Left lung (tissue), 4 donors: ENCODE measurements at regions not wholly inside any gene's neighbourhood (a gene's known extent, or its start where the extent isn't known, plus 50 kb on each side); places are given as distances from the start of the nearest gene placed in this dataset.

ENCODE experiments used
- ATAC-seq: fragments of 200-7000 bp; cut with Tn5 transposase; one replicate; pipeline ENCODE4 v1.9.1; 2020; ENCODE audit warnings: moderate library complexity
- DNase-seq, 4 donors: peaks; one replicate each; pipeline ENCODE4 v3.0.0-alpha.2; 2013 to 2020
- H3K27ac ChIP-seq, 2 donors: fragments of 200-600 bp; sonication (generic) in 1 of 2; one replicate each; pipeline versions ENCODE4 v1.5.0 to v1.8.0; 2020 to 2021
- H3K27me3 ChIP-seq, 2 donors: fragments of 200-600 bp; sonication (generic) in 1 of 2; one replicate each; pipeline versions ENCODE4 v1.5.0 to v1.8.0; 2020 to 2021
- H3K36me3 ChIP-seq, 2 donors: fragments of 200-600 bp; sonication (generic) in 1 of 2; one replicate each; pipeline versions ENCODE4 v1.5.0 to v1.8.0; 2020 to 2021
- H3K4me1 ChIP-seq, 2 donors: fragments of 200-600 bp; one replicate each; pipeline ENCODE4 v1.8.0; 2021
- H3K4me3 ChIP-seq, 2 donors: fragments of 200-600 bp; sonication (generic) in 1 of 2; one replicate each; pipeline versions ENCODE4 v1.5.0 to v1.8.0; 2020 to 2021; ENCODE audit warnings: mild to moderate bottlenecking in 1 of 2
- H3K9me3 ChIP-seq, 2 donors: fragments of 200-600 bp; sonication (generic) in 1 of 2; one replicate each; pipeline versions ENCODE4 v1.5.0 to v1.8.0; 2020 to 2021
- CTCF ChIP-seq, 2 donors: fragments of 200-600 bp; sonication (generic) in 1 of 2; IDR thresholded peaks; one replicate each; pipeline versions ENCODE4 v1.5.0 to v1.8.0; 2021; ENCODE audit warnings: antibody characterized with exemption in 2 of 2
- intact Hi-C, 2 donors: fragments of 100-400 bp; cut with DNase I; formaldehyde crosslinking; loops; one replicate each; pipeline versions ENCODE4 v1.11.2 to v1.14.2; 2022
- donor health status: DM: no; HTN: yes; CAD: no.
- donor health status: DM: no; HTN: no; CAD: no.

DNA sequence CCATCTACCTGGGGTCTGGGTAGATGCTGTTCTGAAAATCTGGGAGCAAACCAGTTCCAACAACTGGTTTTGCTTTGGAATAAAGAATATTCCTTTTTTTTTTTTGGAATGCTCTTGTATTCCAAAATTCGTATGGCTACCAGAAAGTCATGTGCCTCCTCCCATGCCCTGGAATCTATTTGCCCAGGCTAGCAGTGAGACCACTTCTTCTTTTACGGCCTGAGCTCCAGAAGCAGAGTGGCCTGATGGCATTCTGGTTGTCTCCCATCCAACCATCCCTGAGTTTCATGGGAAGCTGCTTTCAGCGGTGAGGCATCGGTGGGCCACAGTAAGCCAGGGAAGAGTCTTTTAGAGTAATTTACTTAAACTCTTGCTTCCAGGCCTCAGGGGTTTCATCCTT, 113.4 kb upstream of the RAB4A start:
- ATAC-seq: no peak
- Histone ChIP-seq H3K27me3 (no peaks in the 10 kb centered on the region), H3K4me3 (no peak overlapping the region), H3K27ac (peak overlapping the region in 1 of 2 donors; percentile 77), H3K9me3 (no peaks in the 10 kb centered on the region), H3K4me1 (peaks cover 0 to 53% of the 10 kb centered on the region in 2 donors), H3K36me3 (no peaks in the 10 kb centered on the region)
- intact Hi-C loops: no loop called here
- DNase-seq: no peak
- TF ChIP-seq CTCF (IDR thresholded peaks at IDR 0.05): no peak

DNA sequence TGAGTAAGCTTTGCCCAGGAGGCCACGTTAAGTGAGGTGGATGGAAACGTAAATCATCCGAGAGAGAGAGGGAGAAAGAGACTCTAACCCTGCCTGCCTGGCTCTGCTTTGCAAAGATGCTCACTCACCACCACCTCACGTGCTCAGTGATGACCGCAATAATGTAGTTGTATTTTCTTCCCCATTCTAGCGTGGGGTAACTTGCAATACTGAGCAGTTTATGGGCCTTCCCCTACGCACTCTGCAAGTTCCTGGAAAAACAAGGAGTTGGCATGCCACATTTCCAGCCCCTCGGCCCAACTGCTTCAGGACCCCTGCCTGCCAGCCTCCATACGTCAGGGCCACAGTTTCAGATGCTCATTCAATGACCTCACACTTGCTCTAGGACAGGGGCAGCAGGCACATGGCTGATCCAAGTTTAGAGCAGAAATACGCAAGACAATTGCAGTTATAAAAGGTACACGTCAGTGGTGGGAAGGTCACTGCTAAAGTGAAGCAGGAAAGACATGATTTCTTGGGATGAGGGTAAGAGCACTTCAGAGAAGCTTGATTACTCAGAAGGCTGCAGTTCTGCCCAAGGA, 112.5 kb upstream of the RAB4A start:
- TF ChIP-seq CTCF (IDR thresholded peaks at IDR 0.05): no peak
- Histone ChIP-seq H3K27ac (peak overlapping the region; percentile 44 to 77), H3K36me3 (no peaks in the 10 kb centered on the region), H3K4me3 (no peak overlapping the region), H3K27me3 (no peaks in the 10 kb centered on the region), H3K4me1 (peaks cover 0 to 53% of the 10 kb centered on the region in 2 donors), H3K9me3 (no peaks in the 10 kb centered on the region)
- ATAC-seq (peak; percentile 71), DNase-seq (peak in 1 of 4 donors; percentile 78)
- intact Hi-C loops: no loop called here

GRCh38 chr1:229158927-229159326, 112.0 kb upstream of the RAB4A start:
- Histone ChIP-seq H3K4me1 (peaks cover 0 to 53% of the 10 kb centered on the region in 2 donors), H3K36me3 (no peaks in the 10 kb centered on the region), H3K4me3 (no peak overlapping the region), H3K27ac (peak overlapping the region; percentile 44 to 77), H3K27me3 (no peaks in the 10 kb centered on the region), H3K9me3 (no peaks in the 10 kb centered on the region)
- no peak for DNase-seq
- TF ChIP-seq CTCF (IDR thresholded peaks at IDR 0.05): no peak
- intact Hi-C loops: no loop called here
- peak; percentile 13 for ATAC-seq

DNA sequence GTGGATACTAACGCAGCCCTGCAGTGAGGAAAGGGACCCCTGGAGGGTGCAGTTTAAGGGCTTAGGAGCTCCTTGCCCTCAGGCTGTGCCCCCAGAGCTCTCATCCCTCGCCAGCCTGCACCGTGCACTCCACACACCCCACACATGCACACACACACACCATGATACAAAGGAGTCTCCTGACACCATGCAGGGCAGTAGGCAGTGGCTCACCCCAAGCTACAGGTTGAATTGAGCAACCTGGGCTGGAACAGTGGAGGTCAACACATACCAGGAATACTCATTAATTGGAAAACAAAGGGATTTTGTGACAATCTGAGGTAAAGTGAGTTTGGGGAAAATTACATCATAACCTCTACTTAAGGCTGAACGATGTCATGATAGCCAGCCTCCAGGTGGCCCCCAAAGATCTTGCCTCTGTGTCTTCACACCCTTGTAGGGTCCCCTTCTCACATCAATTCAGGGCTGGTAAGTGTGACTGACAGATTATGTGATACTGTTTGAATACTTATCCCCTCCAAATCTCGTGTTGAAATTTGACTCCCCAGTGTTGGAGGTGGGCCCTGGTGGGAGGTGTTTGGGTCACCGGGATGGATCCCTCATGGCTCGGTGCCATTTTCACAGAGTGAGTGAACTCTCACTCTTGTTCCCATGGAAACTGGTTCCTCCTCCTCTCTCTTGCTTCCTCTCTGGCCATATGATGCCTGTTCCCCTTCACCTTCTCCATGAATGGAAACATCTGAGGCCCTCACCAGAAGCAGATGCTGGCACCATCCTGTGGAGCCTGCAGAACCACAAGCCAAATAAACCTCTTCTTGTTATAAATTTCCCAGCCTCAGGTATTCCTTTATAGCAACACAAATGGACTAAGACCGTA, 111.0 kb upstream of the RAB4A start:
- TF ChIP-seq CTCF (IDR thresholded peaks at IDR 0.05): no peak
- ATAC-seq (no peak), DNase-seq (peak in 1 of 4 donors; percentile 16)
- no peaks in the 10 kb centered on the region for H3K9me3 ChIP-seq
- intact Hi-C loops: no loop called here
- H3K27ac ChIP-seq: peak overlapping the region in 1 of 2 donors; percentile 77
- no peaks in the 10 kb centered on the region for H3K36me3 ChIP-seq
- no peaks in the 10 kb centered on the region for H3K27me3 ChIP-seq
- H3K4me1 ChIP-seq: peaks cover 0 to 55% of the 10 kb centered on the region in 2 donors
- H3K4me3 ChIP-seq: no peak overlapping the region

DNA sequence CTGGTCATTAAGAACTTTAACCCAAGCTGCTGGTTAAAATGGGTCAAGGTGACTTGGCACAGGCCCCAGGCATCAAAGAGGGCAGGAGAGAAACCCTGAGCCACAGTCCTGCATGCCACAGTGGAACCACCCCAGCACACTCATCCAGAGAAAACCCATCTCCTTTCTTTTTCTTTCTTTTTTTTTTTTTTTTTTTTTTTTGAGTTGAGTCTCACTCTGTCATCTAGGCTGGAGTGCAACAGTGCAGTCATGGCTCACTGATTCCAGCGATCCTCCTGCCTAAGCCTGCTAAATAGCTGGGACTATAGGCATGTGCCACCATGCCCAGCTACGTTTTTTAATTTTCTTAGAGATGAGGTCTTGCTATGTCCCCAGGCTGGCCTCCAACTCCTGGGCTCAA, 109.2 kb upstream of the RAB4A start:
- Histone ChIP-seq H3K9me3 (no peaks in the 10 kb centered on the region), H3K27ac (no peak overlapping the region), H3K4me3 (no peak overlapping the region), H3K36me3 (no peaks in the 10 kb centered on the region), H3K27me3 (no peaks in the 10 kb centered on the region), H3K4me1 (peaks cover 0 to 49% of the 10 kb centered on the region in 2 donors)
- intact Hi-C loops: no loop called here
- ATAC-seq (no peak), DNase-seq (no peak)
- no peak for TF ChIP-seq CTCF (IDR thresholded peaks at IDR 0.05)
